Fibroblast of mammary gland (primary cell): ENCODE measurements at regions not wholly inside any gene's neighbourhood (a gene's known extent, or its start where the extent isn't known, plus 50 kb on each side); places are given as distances from the start of the nearest gene placed in this dataset.

Experiments used
- DNase-seq: peaks from one replicate; pipeline ENCODE4 v3.0.0-alpha.2; 2010; ENCODE audit warnings: low read depth
- H3K4me3 ChIP-seq: 2 replicates; pipeline ENCODE4 v1.5.1; 2011; ENCODE audit warnings: low read depth, mild to moderate bottlenecking, low read length, moderate library complexity; ENCODE audit not compliant: control insufficient read depth
- CTCF ChIP-seq: conservative IDR thresholded peaks from 2 replicates; pipeline ENCODE4 v1.5.1; 2011; ENCODE audit warnings: low read depth, low read length, inconsistent platforms; ENCODE audit not compliant: control insufficient read depth, insufficient read depth

GRCh38 chr6:117168296-117169063 lies 96.9 kb upstream of the VGLL2 start:
- no peak for DNase-seq
- TF ChIP-seq CTCF, result no peak
- no peak overlapping the region for H3K4me3 ChIP-seq

- DNase-seq, result no peak
- no peak for TF ChIP-seq CTCF
- no peak overlapping the region for H3K4me3 ChIP-seq
These were observed 96.2 kb upstream of the VGLL2 start for GRCh38 chr6:117169064-117169665.

GRCh38 chr6:117169781-117170281 lies 95.5 kb upstream of the VGLL2 start:
- DNase-seq, result no peak
- TF ChIP-seq CTCF, result no peak

GRCh38 chr6:117174835-117175360 lies 90.5 kb upstream of the VGLL2 start:
- H3K4me3 ChIP-seq, result no peak overlapping the region
- DNase-seq, result no peak
- no peak for TF ChIP-seq CTCF

More at GRCh38 chr6:117169781-117170281, 95.5 kb upstream of the VGLL2 start:
- no peak overlapping the region for H3K4me3 ChIP-seq

GRCh38 chr6:117188627-117189201 lies 76.6 kb upstream of the VGLL2 start:
- DNase-seq, result no peak
- H3K4me3 ChIP-seq, result no peak overlapping the region
- TF ChIP-seq CTCF, result peak; percentile 48

- TF ChIP-seq CTCF, result no peak
- H3K4me3 ChIP-seq, result no peak overlapping the region
- DNase-seq, result no peak
These were observed 74.3 kb upstream of the VGLL2 start for GRCh38 chr6:117191009-117191408.
